HCT116 (cell line): ENCODE measurements at regions not wholly inside any gene's neighbourhood (a gene's known extent, or its start where the extent isn't known, plus 50 kb on each side); places are given as distances from the start of the nearest gene placed in this dataset.

Experiments
- CBX3 ChIP-seq: IDR thresholded peaks from 2 replicates; pipeline ENCODE4 v1.6.1; 2012; ENCODE audit warnings: low read depth
- ELF1 ChIP-seq: IDR thresholded peaks from 2 replicates; pipeline ENCODE4 v1.6.1; 2012; ENCODE audit warnings: low read depth, borderline replicate concordance
- EZH2 ChIP-seq: fragments of 200-600 bp; sonication (generic); IDR thresholded peaks from 2 replicates; pipeline ENCODE4 v1.6.1; 2017; ENCODE audit warnings: antibody characterized with exemption, mixed run types
- EZH2phosphoT487 ChIP-seq: fragments of 200-600 bp; IDR thresholded peaks from 2 replicates; pipeline ENCODE4 v1.6.1; 2018; ENCODE audit warnings: antibody characterized with exemption, borderline replicate concordance
- FOSL1 ChIP-seq: IDR thresholded peaks from 2 replicates; pipeline ENCODE4 v1.6.1; 2012; ENCODE audit warnings: low read depth
- POLR2A ChIP-seq: IDR thresholded peaks from 2 replicates; pipeline ENCODE4 v1.7.0; 2011; ENCODE audit warnings: borderline replicate concordance; ENCODE audit not compliant: insufficient read depth, insufficient read length; ENCODE audit errors: extremely low read depth
- POLR2AphosphoS5 ChIP-seq: IDR thresholded peaks from 2 replicates; pipeline ENCODE4 v1.6.1; 2011; ENCODE audit warnings: mild to moderate bottlenecking, low read depth, low read length, moderate library complexity
- RAD21 ChIP-seq: IDR thresholded peaks from 2 replicates; pipeline ENCODE4 v1.6.1; 2012; ENCODE audit warnings: low read depth, mild to moderate bottlenecking
- SIN3A ChIP-seq: IDR thresholded peaks from 2 replicates; pipeline ENCODE4 v1.6.1; 2012; ENCODE audit warnings: low read depth
- TF ChIP-seq, protein P1 (sequence below), 3 experiments: fragments of 200-600 bp in 1 of 3; sonication (generic) in 1 of 3; IDR thresholded peaks in 2 of 3; conservative IDR thresholded peaks in 1 of 3; 2 replicates each; pipeline ENCODE4 v1.5.1; 2012 to 2017; ENCODE audit warnings: low read depth in 2 of 3, low read length in 2 of 3, antibody characterized with exemption in 1 of 3, borderline replicate concordance in 1 of 3, control low read depth in 1 of 3, mild to moderate bottlenecking in 1 of 3, mixed read lengths in 1 of 3, mixed run types in 1 of 3, moderate library complexity in 1 of 3; ENCODE audit not compliant: insufficient read depth in 1 of 3
- TF ChIP-seq, protein P2 (sequence below): IDR thresholded peaks from 2 replicates; pipeline ENCODE4 v1.6.1; 2011; ENCODE audit warnings: mild to moderate bottlenecking, low read length, moderate library complexity; ENCODE audit not compliant: insufficient replicate concordance; ENCODE audit errors: extremely low read depth
- TF ChIP-seq, protein P3 (sequence below): IDR thresholded peaks from 2 replicates; pipeline ENCODE4 v1.6.1; 2012; ENCODE audit warnings: low read depth

DNA sequence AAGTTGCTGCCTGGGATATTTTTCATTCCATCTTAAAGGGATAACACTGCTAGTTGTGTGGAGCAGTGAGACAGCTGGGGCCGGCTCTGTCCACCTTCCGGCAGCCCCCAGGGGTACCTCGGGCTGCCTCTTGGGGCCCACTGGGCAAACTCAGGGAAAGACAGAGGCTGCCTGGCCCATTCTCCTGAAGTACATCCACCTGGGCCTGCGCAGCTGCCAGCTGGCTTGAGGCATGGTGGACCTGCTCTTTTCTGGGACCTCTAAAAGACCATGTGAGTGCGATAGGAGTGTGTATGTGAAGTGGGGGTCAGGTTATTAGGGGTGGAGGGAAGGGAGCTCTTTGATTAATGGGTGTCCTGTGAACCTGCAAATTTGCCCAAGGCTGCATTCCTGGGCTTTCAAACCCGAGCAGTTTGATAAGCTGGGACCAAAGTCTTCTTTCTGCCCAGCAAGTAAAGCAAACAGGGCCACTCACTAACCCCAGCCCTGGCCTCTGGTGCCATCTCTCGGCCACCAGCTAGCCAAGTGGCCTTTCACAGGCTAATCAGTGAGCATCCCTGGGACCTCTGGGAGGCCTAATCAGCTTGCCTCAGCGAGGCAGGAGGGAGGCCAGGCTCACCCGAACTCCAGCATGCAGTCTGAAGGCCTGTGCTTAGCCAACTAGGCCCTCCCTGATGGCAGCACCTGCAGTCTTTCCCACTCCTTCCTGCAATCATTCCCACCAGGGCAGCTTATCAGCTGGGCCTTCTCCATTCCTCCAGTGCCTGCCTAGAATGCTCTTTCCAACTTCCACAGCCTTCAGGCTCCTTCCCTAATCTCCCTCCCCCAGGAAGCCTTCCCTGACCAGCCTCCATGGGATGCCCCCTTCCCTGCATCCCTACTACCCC lies 954.7 kb upstream of the ZNF722 start:
- TF ChIP-seq CBX3 (no peak), POLR2A (no peak), EZH2 (no peak), FOSL1 (no peak), SIN3A (no peak), EZH2phosphoT487 (no peak), RAD21 (no peak), POLR2AphosphoS5 (no peak), ELF1 (no peak)
- TF ChIP-seq, protein P1, sequence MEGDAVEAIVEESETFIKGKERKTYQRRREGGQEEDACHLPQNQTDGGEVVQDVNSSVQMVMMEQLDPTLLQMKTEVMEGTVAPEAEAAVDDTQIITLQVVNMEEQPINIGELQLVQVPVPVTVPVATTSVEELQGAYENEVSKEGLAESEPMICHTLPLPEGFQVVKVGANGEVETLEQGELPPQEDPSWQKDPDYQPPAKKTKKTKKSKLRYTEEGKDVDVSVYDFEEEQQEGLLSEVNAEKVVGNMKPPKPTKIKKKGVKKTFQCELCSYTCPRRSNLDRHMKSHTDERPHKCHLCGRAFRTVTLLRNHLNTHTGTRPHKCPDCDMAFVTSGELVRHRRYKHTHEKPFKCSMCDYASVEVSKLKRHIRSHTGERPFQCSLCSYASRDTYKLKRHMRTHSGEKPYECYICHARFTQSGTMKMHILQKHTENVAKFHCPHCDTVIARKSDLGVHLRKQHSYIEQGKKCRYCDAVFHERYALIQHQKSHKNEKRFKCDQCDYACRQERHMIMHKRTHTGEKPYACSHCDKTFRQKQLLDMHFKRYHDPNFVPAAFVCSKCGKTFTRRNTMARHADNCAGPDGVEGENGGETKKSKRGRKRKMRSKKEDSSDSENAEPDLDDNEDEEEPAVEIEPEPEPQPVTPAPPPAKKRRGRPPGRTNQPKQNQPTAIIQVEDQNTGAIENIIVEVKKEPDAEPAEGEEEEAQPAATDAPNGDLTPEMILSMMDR (IDR thresholded peaks at IDR 0.05 in 2 of 3, conservative IDR thresholded peaks at IDR 0.05 in 1 of 3; ENCODE audit: borderline replicate concordance in 1 of 3, insufficient read depth in 1 of 3, low read depth in 2 of 3, low read length in 2 of 3): no peak
- TF ChIP-seq, protein P2, sequence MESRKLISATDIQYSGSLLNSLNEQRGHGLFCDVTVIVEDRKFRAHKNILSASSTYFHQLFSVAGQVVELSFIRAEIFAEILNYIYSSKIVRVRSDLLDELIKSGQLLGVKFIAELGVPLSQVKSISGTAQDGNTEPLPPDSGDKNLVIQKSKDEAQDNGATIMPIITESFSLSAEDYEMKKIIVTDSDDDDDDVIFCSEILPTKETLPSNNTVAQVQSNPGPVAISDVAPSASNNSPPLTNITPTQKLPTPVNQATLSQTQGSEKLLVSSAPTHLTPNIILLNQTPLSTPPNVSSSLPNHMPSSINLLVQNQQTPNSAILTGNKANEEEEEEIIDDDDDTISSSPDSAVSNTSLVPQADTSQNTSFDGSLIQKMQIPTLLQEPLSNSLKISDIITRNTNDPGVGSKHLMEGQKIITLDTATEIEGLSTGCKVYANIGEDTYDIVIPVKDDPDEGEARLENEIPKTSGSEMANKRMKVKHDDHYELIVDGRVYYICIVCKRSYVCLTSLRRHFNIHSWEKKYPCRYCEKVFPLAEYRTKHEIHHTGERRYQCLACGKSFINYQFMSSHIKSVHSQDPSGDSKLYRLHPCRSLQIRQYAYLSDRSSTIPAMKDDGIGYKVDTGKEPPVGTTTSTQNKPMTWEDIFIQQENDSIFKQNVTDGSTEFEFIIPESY: no peak
- TF ChIP-seq, protein P3, sequence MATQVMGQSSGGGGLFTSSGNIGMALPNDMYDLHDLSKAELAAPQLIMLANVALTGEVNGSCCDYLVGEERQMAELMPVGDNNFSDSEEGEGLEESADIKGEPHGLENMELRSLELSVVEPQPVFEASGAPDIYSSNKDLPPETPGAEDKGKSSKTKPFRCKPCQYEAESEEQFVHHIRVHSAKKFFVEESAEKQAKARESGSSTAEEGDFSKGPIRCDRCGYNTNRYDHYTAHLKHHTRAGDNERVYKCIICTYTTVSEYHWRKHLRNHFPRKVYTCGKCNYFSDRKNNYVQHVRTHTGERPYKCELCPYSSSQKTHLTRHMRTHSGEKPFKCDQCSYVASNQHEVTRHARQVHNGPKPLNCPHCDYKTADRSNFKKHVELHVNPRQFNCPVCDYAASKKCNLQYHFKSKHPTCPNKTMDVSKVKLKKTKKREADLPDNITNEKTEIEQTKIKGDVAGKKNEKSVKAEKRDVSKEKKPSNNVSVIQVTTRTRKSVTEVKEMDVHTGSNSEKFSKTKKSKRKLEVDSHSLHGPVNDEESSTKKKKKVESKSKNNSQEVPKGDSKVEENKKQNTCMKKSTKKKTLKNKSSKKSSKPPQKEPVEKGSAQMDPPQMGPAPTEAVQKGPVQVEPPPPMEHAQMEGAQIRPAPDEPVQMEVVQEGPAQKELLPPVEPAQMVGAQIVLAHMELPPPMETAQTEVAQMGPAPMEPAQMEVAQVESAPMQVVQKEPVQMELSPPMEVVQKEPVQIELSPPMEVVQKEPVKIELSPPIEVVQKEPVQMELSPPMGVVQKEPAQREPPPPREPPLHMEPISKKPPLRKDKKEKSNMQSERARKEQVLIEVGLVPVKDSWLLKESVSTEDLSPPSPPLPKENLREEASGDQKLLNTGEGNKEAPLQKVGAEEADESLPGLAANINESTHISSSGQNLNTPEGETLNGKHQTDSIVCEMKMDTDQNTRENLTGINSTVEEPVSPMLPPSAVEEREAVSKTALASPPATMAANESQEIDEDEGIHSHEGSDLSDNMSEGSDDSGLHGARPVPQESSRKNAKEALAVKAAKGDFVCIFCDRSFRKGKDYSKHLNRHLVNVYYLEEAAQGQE: no peak
